Lower leg skin (tissue), 4 donors: ENCODE measurements at regions not wholly inside any gene's neighbourhood (a gene's known extent, or its start where the extent isn't known, plus 50 kb on each side); places are given as distances from the start of the nearest gene placed in this dataset.
"Not testable (repeated sequence)": the region's sequence is repeated elsewhere in the genome, so short reads cannot be mapped to it uniquely, and the experiment has no call there.

Experiments
- DNase-seq, 2 donors: peaks; one replicate each; pipeline ENCODE4 v3.0.0-alpha.2; 2019; ENCODE audit warnings: low spot score in 2 of 2
- H3K4me3 ChIP-seq: fragments of 200-600 bp; sonication (generic); 2 replicates; pipeline ENCODE4 v1.5.1; 2017; ENCODE audit warnings: mild to moderate bottlenecking, low read depth; ENCODE audit not compliant: poor library complexity, severe bottlenecking
- POLR2A ChIP-seq, 2 donors: fragments of 450-650 bp; IDR thresholded peaks; one replicate each; pipeline ENCODE4 v1.6.1; 2016 to 2017; ENCODE audit warnings: antibody characterized with exemption in 2 of 2, mild to moderate bottlenecking in 1 of 2, moderate library complexity in 1 of 2
- WGBS, 2 donors: methylation state at CpG; one replicate each; pipeline ENCODE4 v1.1.5; 2018; 5-methylcytosine and 5-hydroxymethylcytosine counted together
- intact Hi-C: fragments of 100-400 bp; cut with DNase I; formaldehyde crosslinking; loops from one replicate; pipeline ENCODE4 v1.15.0; 2023; ENCODE audit warnings: low total_unique reads
- TF ChIP-seq, protein P1 (sequence below), 3 donors: fragments of 450-650 bp; IDR thresholded peaks; one replicate each; pipeline ENCODE4 v1.5.1; 2016; ENCODE audit warnings: antibody characterized with exemption in 3 of 3, mild to moderate bottlenecking in 3 of 3, moderate library complexity in 2 of 3

GRCh38 chr6:141203902-141204575 lies 928.7 kb upstream of the GJE1 start:
- intact Hi-C loops = no loop called here
- 90 to 91% methylated on average over 4 of the region's 4 CpGs for WGBS, 2 donors
- TF ChIP-seq, protein P1, sequence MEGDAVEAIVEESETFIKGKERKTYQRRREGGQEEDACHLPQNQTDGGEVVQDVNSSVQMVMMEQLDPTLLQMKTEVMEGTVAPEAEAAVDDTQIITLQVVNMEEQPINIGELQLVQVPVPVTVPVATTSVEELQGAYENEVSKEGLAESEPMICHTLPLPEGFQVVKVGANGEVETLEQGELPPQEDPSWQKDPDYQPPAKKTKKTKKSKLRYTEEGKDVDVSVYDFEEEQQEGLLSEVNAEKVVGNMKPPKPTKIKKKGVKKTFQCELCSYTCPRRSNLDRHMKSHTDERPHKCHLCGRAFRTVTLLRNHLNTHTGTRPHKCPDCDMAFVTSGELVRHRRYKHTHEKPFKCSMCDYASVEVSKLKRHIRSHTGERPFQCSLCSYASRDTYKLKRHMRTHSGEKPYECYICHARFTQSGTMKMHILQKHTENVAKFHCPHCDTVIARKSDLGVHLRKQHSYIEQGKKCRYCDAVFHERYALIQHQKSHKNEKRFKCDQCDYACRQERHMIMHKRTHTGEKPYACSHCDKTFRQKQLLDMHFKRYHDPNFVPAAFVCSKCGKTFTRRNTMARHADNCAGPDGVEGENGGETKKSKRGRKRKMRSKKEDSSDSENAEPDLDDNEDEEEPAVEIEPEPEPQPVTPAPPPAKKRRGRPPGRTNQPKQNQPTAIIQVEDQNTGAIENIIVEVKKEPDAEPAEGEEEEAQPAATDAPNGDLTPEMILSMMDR (IDR thresholded peaks at IDR 0.05) = no peak
- no peak for TF ChIP-seq POLR2A (IDR thresholded peaks at IDR 0.05)
- no peak for DNase-seq
- H3K4me3 ChIP-seq = no peak overlapping the region

DNA sequence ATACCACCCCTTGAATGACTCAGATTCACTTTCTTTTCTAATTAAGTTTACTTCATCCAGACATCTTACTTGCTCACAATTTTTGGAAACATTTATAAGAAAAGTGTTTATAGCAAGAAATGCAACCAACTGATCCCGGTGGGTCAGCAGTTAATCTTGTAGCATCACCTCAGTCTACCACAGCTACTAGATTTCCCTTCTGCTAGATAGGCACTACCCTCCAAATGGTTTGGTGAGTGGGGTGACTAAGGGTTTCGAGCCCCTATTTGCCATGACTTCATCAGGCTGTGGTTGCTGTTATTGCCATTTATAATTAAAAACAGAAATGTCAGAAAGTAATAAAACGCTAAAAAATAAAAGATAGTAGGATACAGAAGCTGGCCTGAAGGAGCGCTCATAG lies 930.1 kb upstream of the GJE1 start:
- 68 to 76% methylated on average over 4 of the region's 4 CpGs for WGBS, 2 donors
- intact Hi-C loops = no loop called here
- H3K4me3 ChIP-seq = no peak overlapping the region
- TF ChIP-seq, protein P1 (IDR thresholded peaks at IDR 0.05) = no peak
- no peak for TF ChIP-seq POLR2A (IDR thresholded peaks at IDR 0.05)
- DNase-seq = no peak

DNA sequence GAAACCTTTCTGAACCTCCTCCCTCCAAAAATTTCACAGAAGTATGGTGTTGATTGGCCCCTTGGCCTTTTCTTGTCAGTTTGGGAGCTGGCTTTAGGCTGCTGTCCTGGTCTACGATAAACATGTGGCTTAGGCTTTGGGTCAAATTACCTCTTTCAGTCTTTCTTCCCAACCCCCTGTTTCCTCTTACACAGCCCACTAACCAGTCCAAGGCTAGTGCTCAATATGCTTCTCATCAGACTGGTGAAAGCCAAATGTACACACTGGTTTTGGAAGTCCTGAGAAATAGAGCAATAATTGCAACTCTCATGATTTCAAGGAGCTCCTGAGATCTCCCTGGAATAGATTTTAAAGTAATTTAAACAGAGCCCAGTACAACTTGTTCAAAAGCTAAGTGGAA lies 933.7 kb upstream of the GJE1 start:
- 47 to 62% methylated on average over 1 of the region's 1 CpG for WGBS, 2 donors
- intact Hi-C loops = no loop called here
- H3K4me3 ChIP-seq = no peak overlapping the region

DNA sequence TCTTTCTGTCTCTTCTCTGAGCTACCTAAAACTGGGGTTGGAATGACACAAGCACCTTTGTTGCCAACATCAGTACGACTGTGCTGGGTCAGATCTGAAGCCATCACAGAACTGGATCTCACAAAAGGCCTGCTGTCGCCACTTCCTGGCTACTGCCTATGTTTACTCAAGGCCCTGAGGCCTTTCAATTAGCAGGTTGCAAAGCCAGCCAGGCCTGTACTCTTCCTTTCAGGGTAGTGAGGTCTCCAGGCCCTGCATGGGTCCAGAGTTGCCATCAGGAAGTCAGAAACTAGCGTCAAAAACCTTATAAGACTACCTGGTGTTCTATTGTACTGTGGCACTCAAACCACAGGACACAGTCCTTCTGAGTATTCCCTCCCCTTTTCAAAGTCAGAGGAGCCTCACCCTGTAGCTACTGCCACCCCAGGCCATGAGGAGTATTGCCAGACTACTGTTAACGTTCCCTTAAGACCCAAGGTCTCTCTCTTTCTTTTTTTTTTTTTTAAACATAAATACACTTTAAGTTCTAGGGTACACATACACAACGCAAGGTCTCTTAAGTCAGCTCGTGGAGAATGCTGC lies 937.4 kb upstream of the GJE1 start:
- DNase-seq = no peak
- 80 to 89% methylated on average over 6 of the region's 6 CpGs for WGBS, 2 donors
- intact Hi-C loops = no loop called here
- H3K4me3 ChIP-seq = no peak overlapping the region
- no peak for TF ChIP-seq POLR2A (IDR thresholded peaks at IDR 0.05)
- TF ChIP-seq, protein P1 (IDR thresholded peaks at IDR 0.05) = no peak

More for the DNA sequence above, 933.7 kb upstream of the GJE1 start:
- no peak for DNase-seq
- TF ChIP-seq, protein P1 (IDR thresholded peaks at IDR 0.05) = no peak
- TF ChIP-seq POLR2A (IDR thresholded peaks at IDR 0.05) = no peak

- intact Hi-C loops = no loop called here
- TF ChIP-seq POLR2A (IDR thresholded peaks at IDR 0.05) = no peak
- TF ChIP-seq, protein P1 (IDR thresholded peaks at IDR 0.05) = no peak
Measured at GRCh38 chr6:141183368-141183767, 949.4 kb upstream of the GJE1 start.

DNA sequence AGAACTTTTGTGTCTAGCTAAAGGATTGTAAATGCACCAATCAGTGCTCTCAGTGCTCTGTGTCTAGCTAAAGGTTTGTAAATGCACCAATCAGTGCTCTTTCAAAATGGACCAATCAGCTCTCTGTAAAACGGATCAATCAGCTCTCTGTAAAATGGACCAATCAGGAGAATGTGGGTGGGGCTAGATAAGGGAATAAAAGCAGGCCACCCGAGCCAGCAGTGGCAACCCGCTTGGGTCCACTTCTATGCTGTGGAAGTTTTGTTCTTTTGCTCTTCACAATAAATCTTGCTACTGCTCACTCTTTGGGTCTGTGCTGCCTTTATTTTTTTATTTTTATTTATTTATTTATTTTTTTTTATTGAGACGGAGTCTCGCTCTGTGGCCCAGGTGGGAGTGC lies 957.3 kb upstream of the GJE1 start:
- intact Hi-C loops, H3K4me3 ChIP-seq, DNase-seq: not testable (repeated sequence)
- WGBS, 2 donors = 94 to 95% methylated on average over 5 of the region's 5 CpGs

More at GRCh38 chr6:141183368-141183767, 949.4 kb upstream of the GJE1 start:
- WGBS, 2 donors = 81 to 94% methylated on average over 2 to 9 of the region's 9 CpGs
- H3K4me3 ChIP-seq = no peak overlapping the region
- DNase-seq = no peak
